TTC549 (cell line): ENCODE measurements at regions not wholly inside any gene's neighbourhood (a gene's known extent, or its start where the extent isn't known, plus 50 kb on each side); places are given as distances from the start of the nearest gene placed in this dataset.

ENCODE experiments used
- FAIRE-seq: peaks from 2 replicates; lab custom pipeline; 2012; peaks lifted over from hg19 to GRCh38; lab: Jason Lieb, UNC

DNA sequence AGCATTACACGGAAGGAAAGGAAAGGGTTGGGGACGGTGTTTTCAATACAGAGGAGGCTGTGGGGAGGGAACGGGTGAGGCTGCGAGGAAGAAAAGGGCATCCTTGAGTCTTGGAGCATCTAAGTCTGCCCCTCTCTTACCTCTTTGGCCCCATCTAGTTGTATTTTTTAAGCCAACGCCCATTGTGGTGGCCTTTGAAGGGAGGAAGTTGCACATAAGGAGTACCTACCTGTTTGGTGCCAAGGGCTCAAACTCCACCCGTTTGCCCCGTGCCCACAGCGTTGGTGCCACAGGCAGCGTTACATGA is 146.1 kb upstream of the UMPS start:
- no peak for FAIRE-seq

GRCh38 chr3:124584552-124585391 is 145.5 kb upstream of the UMPS start:
- FAIRE-seq: no peak

DNA sequence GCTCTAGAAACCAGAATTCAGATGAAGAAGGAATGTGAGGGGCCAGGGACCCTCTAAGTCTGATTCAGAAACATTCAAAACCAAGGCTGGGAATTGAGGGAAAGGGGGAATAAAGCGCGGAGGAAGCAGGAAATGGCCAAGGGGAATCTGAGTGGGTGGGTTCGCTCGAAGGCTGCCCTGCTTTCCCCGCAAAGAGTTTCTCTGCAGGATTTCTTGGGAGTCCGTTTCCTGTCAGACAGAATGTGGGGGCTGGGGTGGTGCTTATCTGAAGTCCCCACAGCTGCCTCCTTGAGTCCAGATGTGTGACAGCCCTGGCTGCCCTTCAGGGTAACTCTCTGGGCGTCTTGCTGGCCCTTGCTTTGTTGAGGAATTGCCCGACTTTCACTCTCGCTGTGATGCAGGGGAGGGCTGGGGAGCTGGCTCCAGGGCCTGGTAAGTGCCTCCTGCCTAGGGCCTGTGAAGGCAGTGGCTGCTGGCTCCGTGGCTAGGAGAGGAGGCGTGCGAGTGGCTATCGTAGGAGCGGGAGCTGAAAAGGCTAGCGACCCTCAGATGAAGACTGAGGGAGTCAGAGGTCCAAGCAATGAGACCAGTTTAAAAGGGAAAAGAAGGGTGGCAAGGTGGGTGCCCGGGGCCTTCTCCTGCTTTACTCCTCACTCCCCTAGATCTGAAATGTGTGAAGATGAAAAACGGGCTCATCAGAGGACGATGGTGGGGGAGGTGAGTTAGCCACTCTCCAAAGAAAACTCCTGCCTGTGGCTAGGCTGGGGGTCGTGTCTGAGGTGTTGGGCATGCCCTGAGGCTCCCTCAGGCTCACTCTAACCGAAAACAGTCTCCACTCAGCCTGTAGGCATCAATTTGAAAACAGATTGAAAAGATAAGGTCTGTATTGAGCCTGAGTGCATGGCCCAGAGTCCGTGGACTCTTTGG is 143.9 kb upstream of the UMPS start:
- FAIRE-seq: no peak

GRCh38 chr3:124587053-124587408 is 143.2 kb upstream of the UMPS start:
- no peak for FAIRE-seq

DNA sequence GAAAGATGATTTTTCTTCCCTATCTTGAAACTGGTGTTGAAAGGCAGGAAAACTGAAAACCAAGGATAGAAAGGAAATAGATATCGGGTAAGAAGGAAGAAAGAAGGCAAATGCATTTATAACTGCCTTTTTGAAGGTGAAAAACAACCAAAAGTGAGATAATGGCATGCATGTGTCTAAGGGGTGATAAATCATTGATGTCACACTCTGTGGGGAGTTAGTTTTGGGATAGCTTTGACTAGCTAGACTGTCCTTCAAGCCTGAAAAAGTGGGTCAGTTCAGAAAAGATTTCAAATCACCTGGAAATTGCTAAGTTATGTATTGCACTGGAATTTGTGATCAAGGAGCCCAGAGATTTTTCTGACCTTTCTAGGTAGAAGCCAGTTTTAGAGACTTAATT is 142.2 kb upstream of the UMPS start:
- FAIRE-seq: no peak

DNA sequence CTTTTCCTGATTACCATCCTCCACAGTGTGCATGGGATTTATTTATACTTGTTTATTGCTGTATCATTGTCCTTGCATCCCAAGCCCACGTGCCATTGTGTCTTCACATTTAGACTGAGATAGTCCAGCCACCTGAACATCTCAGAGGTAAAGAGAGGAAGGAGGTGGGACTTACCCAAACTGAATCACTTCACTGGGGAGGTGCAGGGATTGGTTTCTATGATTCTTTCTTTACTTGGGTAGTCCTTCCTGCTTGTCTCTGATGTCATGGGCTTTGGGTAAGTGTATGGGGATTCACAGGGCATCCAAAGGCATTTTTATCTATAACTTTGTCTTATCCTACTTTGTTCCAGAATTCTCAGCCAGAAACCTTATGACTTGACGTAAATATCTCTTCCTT is 141.5 kb upstream of the UMPS start:
- no peak for FAIRE-seq

DNA sequence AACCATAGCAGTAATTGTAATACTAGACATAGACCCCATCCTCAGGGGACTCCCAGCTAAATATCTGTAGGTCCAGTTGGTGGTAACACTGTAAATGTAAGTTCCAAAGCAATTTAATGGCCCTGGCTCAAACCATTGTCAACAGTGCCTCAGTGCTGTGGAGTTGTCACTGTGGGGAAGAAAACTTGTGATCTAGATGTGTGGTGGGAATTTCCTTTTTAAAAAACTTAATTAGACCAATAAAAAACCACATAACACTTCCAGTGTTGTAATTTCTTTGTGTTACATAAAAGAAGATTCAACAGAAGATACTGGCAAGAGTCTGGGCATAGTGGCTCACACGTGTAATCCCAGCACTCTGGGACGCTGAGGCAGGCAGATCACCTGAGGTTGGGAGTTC is 138.6 kb upstream of the UMPS start:
- no peak for FAIRE-seq

DNA sequence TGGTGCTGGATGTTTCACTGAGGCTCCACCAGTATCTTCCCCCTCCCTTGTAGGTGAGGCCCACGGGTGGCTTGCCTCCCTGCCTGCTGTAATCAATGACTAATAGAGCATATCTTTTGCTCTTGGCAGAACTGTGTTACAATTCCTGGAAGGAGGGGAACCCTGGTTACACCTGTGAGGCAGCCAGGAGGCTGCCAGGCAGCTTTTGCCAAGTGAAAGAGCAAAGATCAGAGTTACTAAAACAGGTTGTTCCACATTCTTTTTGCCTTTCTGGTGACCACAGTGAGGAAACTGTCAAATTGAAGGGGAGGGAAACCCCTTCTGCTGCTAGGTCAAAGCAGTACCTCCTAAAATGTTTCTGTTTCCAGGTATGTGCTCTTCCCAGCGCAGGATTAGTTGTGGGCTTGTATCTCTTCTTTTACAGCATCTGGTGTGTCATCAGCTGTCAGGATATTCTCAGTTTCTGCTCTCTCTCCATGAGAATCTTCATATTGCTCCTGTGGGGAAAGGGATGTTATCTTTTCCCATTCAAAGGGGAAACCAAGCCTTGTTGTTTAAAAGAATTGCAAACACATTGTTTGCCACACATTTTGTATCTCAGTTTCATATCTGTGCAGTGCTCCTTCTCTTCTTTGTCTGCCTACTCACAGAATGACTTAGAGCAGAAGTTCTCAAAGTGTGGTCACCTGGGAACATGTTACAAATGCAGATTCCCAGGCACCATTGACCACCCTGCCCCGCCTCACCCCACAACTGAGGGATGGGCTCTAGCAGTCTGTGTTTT is 137.4 kb upstream of the UMPS start:
- FAIRE-seq: no peak

GRCh38 chr3:124593442-124593829 is 136.8 kb upstream of the UMPS start:
- no peak for FAIRE-seq

- no peak for FAIRE-seq
Observed at GRCh38 chr3:124594581-124594980, 135.7 kb upstream of the UMPS start.

DNA sequence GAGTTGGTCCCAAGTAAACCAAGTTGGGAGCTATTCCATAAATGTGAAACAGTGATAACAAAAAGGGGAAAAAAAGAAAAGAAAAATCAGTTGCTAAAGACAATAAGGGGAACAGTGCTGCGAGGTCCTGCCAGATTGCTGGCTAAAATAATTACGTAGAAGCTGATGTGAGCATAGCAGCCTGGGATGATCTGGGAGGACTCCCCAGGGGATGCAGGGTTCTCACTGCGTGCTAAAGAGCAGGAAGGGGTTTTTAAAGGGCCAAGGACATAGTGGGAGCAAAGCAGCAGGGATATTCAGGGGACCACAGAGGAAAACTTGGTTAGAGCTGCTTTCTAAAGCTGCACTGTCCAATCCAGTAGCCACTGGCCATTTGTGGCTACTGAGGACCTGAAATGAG is 133.0 kb upstream of the UMPS start:
- no peak for FAIRE-seq

GRCh38 chr3:124597979-124598378 is 132.3 kb upstream of the UMPS start:
- FAIRE-seq: no peak

DNA sequence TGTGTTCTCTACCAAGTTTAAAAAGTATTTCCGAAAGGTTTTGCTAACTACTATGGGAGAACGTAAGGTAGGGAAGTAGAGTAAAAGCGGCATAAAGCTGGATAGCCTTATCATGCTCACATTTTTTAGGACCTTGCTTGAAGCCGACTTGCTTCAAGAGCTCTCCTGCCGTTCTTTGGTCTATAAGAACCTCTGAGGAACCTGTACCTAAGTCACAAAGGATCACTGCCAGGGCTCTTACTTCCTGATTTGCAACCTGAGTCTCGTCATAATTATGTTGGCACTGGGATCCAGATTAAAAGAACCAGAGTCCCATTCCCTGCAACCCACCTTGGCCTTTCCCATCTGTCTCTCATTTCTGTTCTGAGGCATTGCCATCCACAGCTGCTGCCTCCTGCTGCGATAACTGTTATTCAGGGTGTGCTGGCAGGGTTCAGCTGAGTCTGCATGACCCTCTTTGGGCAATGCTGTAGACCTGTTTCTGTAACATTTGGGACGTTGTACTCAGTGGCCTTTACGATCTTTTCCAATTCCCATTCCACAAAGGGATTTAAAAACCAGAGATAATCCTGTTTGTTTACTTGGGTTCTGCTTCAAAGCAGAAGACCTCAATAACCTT is 131.0 kb upstream of the UMPS start:
- no peak for FAIRE-seq

DNA sequence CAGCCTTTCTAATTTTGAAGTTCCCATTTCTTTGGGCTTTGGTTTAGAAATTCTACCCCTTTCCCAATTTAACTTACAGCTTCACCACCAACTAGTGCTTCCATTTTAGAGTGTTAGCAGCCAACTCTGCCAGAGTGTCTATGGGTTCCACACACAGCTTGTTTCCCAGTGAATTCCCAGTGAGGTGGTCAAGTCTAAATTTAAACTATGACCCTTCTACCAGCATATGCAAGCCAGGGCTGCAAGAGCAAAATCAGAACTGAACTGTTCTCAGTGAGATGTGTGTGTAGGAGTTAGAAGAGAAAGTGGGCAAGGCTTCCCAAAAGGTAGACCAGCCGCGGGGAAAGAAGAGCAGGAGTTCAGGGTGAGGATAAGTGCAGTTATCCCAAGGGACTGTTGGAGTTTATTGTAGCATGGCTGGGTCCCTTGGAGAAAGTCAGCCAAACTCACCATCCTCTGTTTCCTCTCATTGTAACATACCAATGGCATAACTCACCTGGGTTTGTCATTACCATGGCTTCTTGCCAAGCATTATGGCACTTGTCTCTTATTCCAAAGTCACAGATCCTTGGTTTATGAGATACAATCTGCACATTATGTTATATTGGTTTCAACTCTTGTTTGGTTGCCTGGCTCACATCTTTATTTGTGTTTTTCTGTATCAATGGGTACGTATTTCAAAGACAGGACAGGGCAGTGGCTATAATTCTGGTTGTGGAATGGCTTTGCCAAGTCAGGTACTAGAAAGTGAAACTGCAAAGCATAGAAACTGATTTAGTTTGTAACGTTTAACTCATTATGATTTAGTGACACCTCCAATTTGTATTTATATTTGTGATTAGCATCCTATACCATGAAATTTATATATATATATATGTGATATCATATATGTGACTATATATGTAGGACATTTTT is 130.2 kb upstream of the UMPS start:
- no peak for FAIRE-seq

DNA sequence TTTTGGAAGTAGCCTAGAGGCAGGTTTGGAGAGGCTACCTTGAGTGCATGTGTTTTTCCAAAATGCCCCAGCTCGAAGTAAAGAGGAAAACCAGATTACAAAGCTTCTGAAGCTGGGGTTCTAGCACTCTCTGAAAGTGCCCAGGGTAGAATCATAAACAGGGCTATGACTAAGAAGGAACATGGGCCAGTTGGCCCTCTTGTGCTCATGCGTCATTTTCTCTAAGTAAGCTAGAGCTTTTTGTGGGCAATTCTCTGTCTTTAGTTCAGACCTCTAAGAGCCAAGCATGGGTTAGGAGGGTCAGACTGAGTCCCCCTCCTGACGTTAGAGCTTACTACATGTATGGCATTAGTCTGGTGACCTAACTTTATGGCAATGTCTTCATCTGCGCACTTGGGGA is 129.5 kb upstream of the UMPS start:
- FAIRE-seq: no peak

- no peak for FAIRE-seq
Observed at GRCh38 chr3:124601190-124601589, 129.1 kb upstream of the UMPS start.

GRCh38 chr3:124602980-124603627 is 127.1 kb upstream of the UMPS start:
- FAIRE-seq: no peak

- FAIRE-seq: no peak
Observed at GRCh38 chr3:124605781-124606579, 124.3 kb upstream of the UMPS start.

- FAIRE-seq: no peak
Observed at GRCh38 chr3:124607163-124607562, 123.1 kb upstream of the UMPS start.

DNA sequence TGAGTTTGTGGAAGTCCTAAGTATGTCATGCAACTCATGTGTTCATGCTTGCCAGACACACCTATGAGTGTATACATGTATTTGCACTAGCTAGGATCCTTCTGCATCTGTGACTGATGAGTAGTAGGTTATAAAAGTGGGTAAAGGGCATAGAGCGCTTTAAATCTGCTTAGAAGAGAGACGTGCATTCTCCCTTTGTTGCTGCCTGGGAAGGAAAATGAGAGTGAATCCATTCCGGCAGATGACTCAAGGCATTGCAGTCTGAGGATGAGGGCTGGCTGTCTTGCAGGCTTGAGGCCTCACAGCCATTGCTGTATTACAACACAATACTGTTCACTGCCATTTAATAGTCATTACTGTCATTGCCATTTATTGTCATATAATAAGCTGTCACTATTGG is 120.8 kb upstream of the UMPS start:
- FAIRE-seq: no peak
